GM19468 (cell line): ENCODE measurements at regions not wholly inside any gene's neighbourhood (a gene's known extent, or its start where the extent isn't known, plus 50 kb on each side); places are given as distances from the start of the nearest gene placed in this dataset.

Experiments
- ATAC-seq: cut with Tn5 transposase; IDR thresholded peaks from one replicate; pipeline ENCODE4 v1.9.1; 2021; ENCODE audit warnings: mild to moderate bottlenecking, moderate library complexity, moderate number of reproducible peaks; ENCODE audit not compliant: unreplicated experiment; ENCODE audit errors: extremely low read depth

GRCh38 chr10:33126742-33127141 is 168.7 kb upstream of the ITGB1 start:
- ATAC-seq, result no peak

GRCh38 chr10:33125522-33126517 is 167.8 kb upstream of the ITGB1 start:
- no peak for ATAC-seq

GRCh38 chr10:33125111-33125510 is 167.1 kb upstream of the ITGB1 start:
- ATAC-seq, result no peak

GRCh38 chr10:33123680-33124079 is 165.7 kb upstream of the ITGB1 start:
- ATAC-seq, result no peak

GRCh38 chr10:33122014-33122809 is 164.2 kb upstream of the ITGB1 start:
- ATAC-seq, result no peak

GRCh38 chr10:33120700-33121099 is 162.7 kb upstream of the ITGB1 start:
- ATAC-seq, result no peak

GRCh38 chr10:33120275-33120674 is 162.2 kb upstream of the ITGB1 start:
- no peak for ATAC-seq

GRCh38 chr10:33117816-33118215 is 159.8 kb upstream of the ITGB1 start:
- ATAC-seq, result no peak

GRCh38 chr10:33117230-33117629 is 159.2 kb upstream of the ITGB1 start:
- ATAC-seq, result no peak

- no peak for ATAC-seq
These were observed 158.0 kb upstream of the ITGB1 start for GRCh38 chr10:33115738-33116719.

- ATAC-seq, result no peak
These were observed 156.5 kb upstream of the ITGB1 start for GRCh38 chr10:33114451-33114952.

- ATAC-seq, result no peak
These were observed 155.4 kb upstream of the ITGB1 start for GRCh38 chr10:33113466-33113865.

- no peak for ATAC-seq
These were observed 154.9 kb upstream of the ITGB1 start for GRCh38 chr10:33112831-33113455.

GRCh38 chr10:33111488-33112051 is 153.5 kb upstream of the ITGB1 start:
- no peak for ATAC-seq

- no peak for ATAC-seq
These were observed 151.9 kb upstream of the ITGB1 start for GRCh38 chr10:33109788-33110469.

GRCh38 chr10:33109384-33109783 is 151.4 kb upstream of the ITGB1 start:
- ATAC-seq, result no peak

- no peak for ATAC-seq
These were observed 149.9 kb upstream of the ITGB1 start for GRCh38 chr10:33107953-33108352.

- no peak for ATAC-seq
These were observed 148.7 kb upstream of the ITGB1 start for GRCh38 chr10:33106767-33107166.
